Liver (tissue), 8 donors: ENCODE measurements at regions not wholly inside any gene's neighbourhood (a gene's known extent, or its start where the extent isn't known, plus 50 kb on each side); places are given as distances from the start of the nearest gene placed in this dataset.
"Not testable (repeated sequence)": the region's sequence is repeated elsewhere in the genome, so short reads cannot be mapped to it uniquely, and the experiment has no call there.

Experiments
- DNase-seq: peaks from one replicate; pipeline ENCODE4 v3.0.0-alpha.2; 2017; ENCODE audit warnings: low spot score
- H3K27ac ChIP-seq, 2 donors: one replicate each; pipeline ENCODE4 v1.7.0; 2013; ENCODE audit warnings: inconsistent platforms in 2 of 2, low read length in 2 of 2, control low read depth in 1 of 2, low read depth in 1 of 2, mild to moderate bottlenecking in 1 of 2
- H3K27me3 ChIP-seq, 4 donors: one replicate each; pipeline versions ENCODE4 v1.6.1 to v1.7.0; 2013; ENCODE audit warnings: low read length in 3 of 4, inconsistent platforms in 1 of 4, mild to moderate bottlenecking in 1 of 4, moderate library complexity in 1 of 4; ENCODE audit not compliant: control insufficient read depth in 4 of 4, insufficient read depth in 4 of 4
- H3K36me3 ChIP-seq, 4 donors: one replicate each; pipeline versions ENCODE4 v1.6.1 to v1.7.0; 2013; ENCODE audit warnings: low read length in 3 of 4, mild to moderate bottlenecking in 3 of 4, low read depth in 1 of 4, moderate library complexity in 1 of 4; ENCODE audit not compliant: control insufficient read depth in 4 of 4, insufficient read depth in 3 of 4
- H3K4me1 ChIP-seq, 4 donors: one replicate each; pipeline versions ENCODE4 v1.6.1 to v1.7.0; 2013; ENCODE audit warnings: low read length in 3 of 4, mild to moderate bottlenecking in 3 of 4, moderate library complexity in 1 of 4; ENCODE audit not compliant: control insufficient read depth in 4 of 4, insufficient read depth in 4 of 4
- H3K4me3 ChIP-seq, 3 donors: one replicate each; pipeline versions ENCODE4 v1.6.1 to v1.7.0; 2013; ENCODE audit warnings: low read length in 3 of 3, control low read depth in 1 of 3, low read depth in 1 of 3, mild to moderate bottlenecking in 1 of 3
- H3K9ac ChIP-seq, 2 donors: one replicate each; pipeline ENCODE4 v1.7.0; 2013; ENCODE audit warnings: low read length in 2 of 2, mild to moderate bottlenecking in 2 of 2, moderate library complexity in 2 of 2, control low read depth in 1 of 2, low read depth in 1 of 2
- H3K9me3 ChIP-seq, 4 donors: one replicate each; pipeline versions ENCODE4 v1.6.1 to v1.7.0; 2013; ENCODE audit warnings: low read length in 3 of 4; ENCODE audit not compliant: control insufficient read depth in 4 of 4
- EGR1 ChIP-seq, 2 donors: IDR thresholded peaks; 2 replicates each; pipeline ENCODE4 v1.6.1; 2016 to 2018; ENCODE audit warnings: antibody characterized with exemption in 2 of 2, low read depth in 2 of 2
- FOXA1 ChIP-seq: IDR thresholded peaks from 2 replicates; pipeline ENCODE4 v1.6.1; 2016; ENCODE audit warnings: antibody characterized with exemption
- FOXA2 ChIP-seq: IDR thresholded peaks from 2 replicates; pipeline ENCODE4 v1.6.1; 2016; ENCODE audit warnings: antibody characterized with exemption
- GABPA ChIP-seq, 2 donors: IDR thresholded peaks in 1 of 2; conservative IDR thresholded peaks in 1 of 2; 2 replicates each; pipeline ENCODE4 v1.6.1; 2016; ENCODE audit warnings: antibody characterized with exemption in 2 of 2, mild to moderate bottlenecking in 1 of 2, moderate library complexity in 1 of 2
- HNF4A ChIP-seq, 2 donors: conservative IDR thresholded peaks; 2 replicates each; pipeline ENCODE4 v1.6.1; 2016; ENCODE audit warnings: antibody characterized with exemption in 2 of 2, mild to moderate bottlenecking in 2 of 2
- JUND ChIP-seq, 2 donors: IDR thresholded peaks; 2 replicates each; pipeline ENCODE4 v1.6.1; 2016; ENCODE audit warnings: antibody characterized with exemption in 2 of 2
- NR2F2 ChIP-seq: IDR thresholded peaks from 2 replicates; pipeline ENCODE4 v1.6.1; 2016; ENCODE audit warnings: antibody characterized with exemption
- RAD21 ChIP-seq, 2 donors: IDR thresholded peaks; 2 replicates each; pipeline ENCODE4 v1.6.1; 2016; ENCODE audit warnings: antibody characterized with exemption in 2 of 2, mild to moderate bottlenecking in 2 of 2
- TAF1 ChIP-seq: conservative IDR thresholded peaks from 2 replicates; pipeline ENCODE4 v1.6.1; 2016; ENCODE audit warnings: antibody characterized with exemption, mild to moderate bottlenecking
- YY1 ChIP-seq: IDR thresholded peaks from 2 replicates; pipeline ENCODE4 v1.6.1; 2016; ENCODE audit warnings: antibody characterized with exemption, mild to moderate bottlenecking
- WGBS: extraction: QIAGEN DNeasy Blood & Tissue Kit; methylation state at CpG from one replicate; pipeline ENCODE4 v1.1.7; 2013; 5-methylcytosine and 5-hydroxymethylcytosine counted together
- TF ChIP-seq, protein P1 (sequence below): IDR thresholded peaks from 2 replicates; pipeline ENCODE4 v1.6.1; 2016; ENCODE audit warnings: antibody characterized with exemption, mild to moderate bottlenecking
- TF ChIP-seq, protein P2 (sequence below): IDR thresholded peaks from 2 replicates; pipeline ENCODE4 v1.6.1; 2016; ENCODE audit warnings: antibody characterized with exemption
- TF ChIP-seq, protein P3 (sequence below): IDR thresholded peaks from 2 replicates; pipeline ENCODE4 v1.6.1; 2016; ENCODE audit warnings: antibody characterized with exemption
- TF ChIP-seq, protein P4 (sequence below): fragments of 150-350 bp; IDR thresholded peaks from 2 replicates; pipeline ENCODE4 v1.5.1; 2017; ENCODE audit warnings: improper control_type of control experiment, low read depth, low read length; ENCODE audit not compliant: missing input control
- donor health status: healthy.
- donor health status: healthy.
- donor health status: healthy.
- donor health status: healthy.
- donor health status: healthy.

DNA sequence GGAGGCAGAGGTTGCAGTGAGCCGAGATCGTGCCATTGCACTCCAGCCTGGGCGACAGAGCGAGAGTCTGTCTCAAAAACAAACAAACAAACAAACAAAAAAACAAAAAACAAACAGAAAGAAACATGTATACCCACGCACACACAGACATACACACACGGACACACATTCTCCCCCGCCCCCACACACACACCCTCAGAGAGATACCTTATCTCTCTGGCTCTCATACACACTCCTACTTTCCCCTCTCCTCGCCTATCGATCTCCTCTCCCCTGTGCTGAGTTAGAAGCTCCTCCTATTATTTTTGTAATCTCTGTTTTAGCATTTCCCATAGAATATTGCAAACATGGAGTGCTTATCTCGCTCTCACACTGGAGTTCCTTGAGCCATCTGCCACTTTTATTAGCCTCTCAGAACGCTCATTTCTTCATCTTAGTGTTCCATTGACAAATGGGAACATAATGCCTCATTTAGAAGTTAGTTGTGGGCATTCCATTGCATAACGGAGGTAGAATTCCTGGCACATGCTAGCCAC lies 144.2 kb upstream of the CITED2 start (continued):
- TF ChIP-seq, protein P1, sequence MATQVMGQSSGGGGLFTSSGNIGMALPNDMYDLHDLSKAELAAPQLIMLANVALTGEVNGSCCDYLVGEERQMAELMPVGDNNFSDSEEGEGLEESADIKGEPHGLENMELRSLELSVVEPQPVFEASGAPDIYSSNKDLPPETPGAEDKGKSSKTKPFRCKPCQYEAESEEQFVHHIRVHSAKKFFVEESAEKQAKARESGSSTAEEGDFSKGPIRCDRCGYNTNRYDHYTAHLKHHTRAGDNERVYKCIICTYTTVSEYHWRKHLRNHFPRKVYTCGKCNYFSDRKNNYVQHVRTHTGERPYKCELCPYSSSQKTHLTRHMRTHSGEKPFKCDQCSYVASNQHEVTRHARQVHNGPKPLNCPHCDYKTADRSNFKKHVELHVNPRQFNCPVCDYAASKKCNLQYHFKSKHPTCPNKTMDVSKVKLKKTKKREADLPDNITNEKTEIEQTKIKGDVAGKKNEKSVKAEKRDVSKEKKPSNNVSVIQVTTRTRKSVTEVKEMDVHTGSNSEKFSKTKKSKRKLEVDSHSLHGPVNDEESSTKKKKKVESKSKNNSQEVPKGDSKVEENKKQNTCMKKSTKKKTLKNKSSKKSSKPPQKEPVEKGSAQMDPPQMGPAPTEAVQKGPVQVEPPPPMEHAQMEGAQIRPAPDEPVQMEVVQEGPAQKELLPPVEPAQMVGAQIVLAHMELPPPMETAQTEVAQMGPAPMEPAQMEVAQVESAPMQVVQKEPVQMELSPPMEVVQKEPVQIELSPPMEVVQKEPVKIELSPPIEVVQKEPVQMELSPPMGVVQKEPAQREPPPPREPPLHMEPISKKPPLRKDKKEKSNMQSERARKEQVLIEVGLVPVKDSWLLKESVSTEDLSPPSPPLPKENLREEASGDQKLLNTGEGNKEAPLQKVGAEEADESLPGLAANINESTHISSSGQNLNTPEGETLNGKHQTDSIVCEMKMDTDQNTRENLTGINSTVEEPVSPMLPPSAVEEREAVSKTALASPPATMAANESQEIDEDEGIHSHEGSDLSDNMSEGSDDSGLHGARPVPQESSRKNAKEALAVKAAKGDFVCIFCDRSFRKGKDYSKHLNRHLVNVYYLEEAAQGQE, result no peak
- TF ChIP-seq TAF1, result no peak
- TF ChIP-seq YY1, result no peak
- TF ChIP-seq EGR1 (IDR thresholded peaks at IDR 0.05; ENCODE audit: low read depth in 2 of 2), result no peak
- no peak for TF ChIP-seq FOXA2
- no peak for TF ChIP-seq FOXA1
- no peak for TF ChIP-seq RAD21 (IDR thresholded peaks at IDR 0.05)

DNA sequence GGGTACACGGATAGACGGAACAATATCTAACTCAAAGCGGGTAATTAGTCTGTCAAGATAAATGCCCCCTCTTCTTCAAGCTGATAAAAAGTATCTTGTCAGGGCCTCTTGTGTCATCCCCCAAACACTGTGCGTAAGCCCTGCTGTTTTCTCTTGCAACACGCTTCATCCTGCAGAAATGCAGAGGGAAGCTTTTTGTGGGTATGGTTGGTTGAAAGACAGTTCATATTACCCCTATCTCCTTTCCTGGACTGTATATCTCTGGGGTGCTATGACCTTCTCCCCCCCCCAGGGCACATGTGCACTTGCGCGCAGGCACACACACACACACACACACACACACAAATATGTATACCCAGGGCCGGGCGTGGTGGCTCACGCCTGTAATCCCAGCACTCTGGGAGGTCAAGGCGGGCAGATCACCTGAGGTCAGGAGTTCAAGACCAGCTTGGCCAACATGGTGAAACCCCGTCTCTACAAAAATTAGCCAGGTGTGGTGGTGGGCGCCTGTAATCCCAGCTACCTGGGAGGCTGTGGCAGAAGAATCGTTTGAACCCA lies 143.6 kb upstream of the CITED2 start:
- H3K4me3 ChIP-seq, H3K9me3 ChIP-seq, H3K27me3 ChIP-seq, H3K27ac ChIP-seq, H3K36me3 ChIP-seq, H3K4me1 ChIP-seq, DNase-seq, H3K9ac ChIP-seq: not testable (repeated sequence)
- 91% methylated on average over 14 of the region's 14 CpGs for WGBS

DNA sequence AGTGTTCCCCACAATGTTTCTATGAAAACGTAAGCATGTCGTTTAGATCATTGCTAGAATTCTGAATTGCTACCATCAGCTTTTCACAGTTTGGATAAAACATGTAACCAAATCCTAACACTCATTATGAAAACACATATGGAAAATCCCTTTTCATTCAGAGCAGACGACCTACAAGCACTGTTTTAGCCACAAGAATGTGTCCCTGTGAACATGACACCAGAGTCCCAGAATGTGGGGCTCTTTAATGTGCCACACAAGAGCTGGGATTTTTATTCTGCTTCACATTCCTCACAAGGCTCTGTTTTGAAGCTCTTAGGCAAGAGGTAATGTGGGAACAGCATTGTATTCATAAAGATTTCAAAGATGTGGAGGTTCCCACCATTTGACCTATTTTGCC lies 141.1 kb upstream of the CITED2 start:
- no peak overlapping the region for H3K9ac ChIP-seq
- H3K36me3 ChIP-seq, result no peaks in the 10 kb centered on the region
- 85% methylated on average over 3 of the region's 3 CpGs for WGBS
- DNase-seq, result no peak
- no peaks in the 10 kb centered on the region for H3K27me3 ChIP-seq
- H3K9me3 ChIP-seq, result no peaks in the 10 kb centered on the region
- H3K4me1 ChIP-seq, result peaks cover 0 to 2% (median under 1%) of the 10 kb centered on the region in 4 donors
- H3K4me3 ChIP-seq, result no peak overlapping the region
- no peak overlapping the region for H3K27ac ChIP-seq
- TF ChIP-seq, protein P2, sequence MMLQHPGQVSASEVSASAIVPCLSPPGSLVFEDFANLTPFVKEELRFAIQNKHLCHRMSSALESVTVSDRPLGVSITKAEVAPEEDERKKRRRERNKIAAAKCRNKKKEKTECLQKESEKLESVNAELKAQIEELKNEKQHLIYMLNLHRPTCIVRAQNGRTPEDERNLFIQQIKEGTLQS, result no peak
- TF ChIP-seq, protein P3, sequence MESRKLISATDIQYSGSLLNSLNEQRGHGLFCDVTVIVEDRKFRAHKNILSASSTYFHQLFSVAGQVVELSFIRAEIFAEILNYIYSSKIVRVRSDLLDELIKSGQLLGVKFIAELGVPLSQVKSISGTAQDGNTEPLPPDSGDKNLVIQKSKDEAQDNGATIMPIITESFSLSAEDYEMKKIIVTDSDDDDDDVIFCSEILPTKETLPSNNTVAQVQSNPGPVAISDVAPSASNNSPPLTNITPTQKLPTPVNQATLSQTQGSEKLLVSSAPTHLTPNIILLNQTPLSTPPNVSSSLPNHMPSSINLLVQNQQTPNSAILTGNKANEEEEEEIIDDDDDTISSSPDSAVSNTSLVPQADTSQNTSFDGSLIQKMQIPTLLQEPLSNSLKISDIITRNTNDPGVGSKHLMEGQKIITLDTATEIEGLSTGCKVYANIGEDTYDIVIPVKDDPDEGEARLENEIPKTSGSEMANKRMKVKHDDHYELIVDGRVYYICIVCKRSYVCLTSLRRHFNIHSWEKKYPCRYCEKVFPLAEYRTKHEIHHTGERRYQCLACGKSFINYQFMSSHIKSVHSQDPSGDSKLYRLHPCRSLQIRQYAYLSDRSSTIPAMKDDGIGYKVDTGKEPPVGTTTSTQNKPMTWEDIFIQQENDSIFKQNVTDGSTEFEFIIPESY, result no peak
- TF ChIP-seq RAD21 (IDR thresholded peaks at IDR 0.05) (no peak), EGR1 (IDR thresholded peaks at IDR 0.05; ENCODE audit: low read depth in 2 of 2) (no peak), JUND (IDR thresholded peaks at IDR 0.05) (no peak), HNF4A (conservative IDR thresholded peaks at IDR 0.05) (no peak), GABPA (IDR thresholded peaks at IDR 0.05 in 1 of 2, conservative IDR thresholded peaks at IDR 0.05 in 1 of 2) (no peak), YY1 (no peak), TAF1 (no peak), FOXA2 (no peak), NR2F2 (no peak)
- TF ChIP-seq, protein P4, sequence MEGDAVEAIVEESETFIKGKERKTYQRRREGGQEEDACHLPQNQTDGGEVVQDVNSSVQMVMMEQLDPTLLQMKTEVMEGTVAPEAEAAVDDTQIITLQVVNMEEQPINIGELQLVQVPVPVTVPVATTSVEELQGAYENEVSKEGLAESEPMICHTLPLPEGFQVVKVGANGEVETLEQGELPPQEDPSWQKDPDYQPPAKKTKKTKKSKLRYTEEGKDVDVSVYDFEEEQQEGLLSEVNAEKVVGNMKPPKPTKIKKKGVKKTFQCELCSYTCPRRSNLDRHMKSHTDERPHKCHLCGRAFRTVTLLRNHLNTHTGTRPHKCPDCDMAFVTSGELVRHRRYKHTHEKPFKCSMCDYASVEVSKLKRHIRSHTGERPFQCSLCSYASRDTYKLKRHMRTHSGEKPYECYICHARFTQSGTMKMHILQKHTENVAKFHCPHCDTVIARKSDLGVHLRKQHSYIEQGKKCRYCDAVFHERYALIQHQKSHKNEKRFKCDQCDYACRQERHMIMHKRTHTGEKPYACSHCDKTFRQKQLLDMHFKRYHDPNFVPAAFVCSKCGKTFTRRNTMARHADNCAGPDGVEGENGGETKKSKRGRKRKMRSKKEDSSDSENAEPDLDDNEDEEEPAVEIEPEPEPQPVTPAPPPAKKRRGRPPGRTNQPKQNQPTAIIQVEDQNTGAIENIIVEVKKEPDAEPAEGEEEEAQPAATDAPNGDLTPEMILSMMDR, result no peak
